ENCODE measurements at regions not wholly inside any gene's neighbourhood (a gene's known extent, or its start where the extent isn't known, plus 50 kb on each side); places are given as distances from the start of the nearest gene placed in this dataset.

DNA sequence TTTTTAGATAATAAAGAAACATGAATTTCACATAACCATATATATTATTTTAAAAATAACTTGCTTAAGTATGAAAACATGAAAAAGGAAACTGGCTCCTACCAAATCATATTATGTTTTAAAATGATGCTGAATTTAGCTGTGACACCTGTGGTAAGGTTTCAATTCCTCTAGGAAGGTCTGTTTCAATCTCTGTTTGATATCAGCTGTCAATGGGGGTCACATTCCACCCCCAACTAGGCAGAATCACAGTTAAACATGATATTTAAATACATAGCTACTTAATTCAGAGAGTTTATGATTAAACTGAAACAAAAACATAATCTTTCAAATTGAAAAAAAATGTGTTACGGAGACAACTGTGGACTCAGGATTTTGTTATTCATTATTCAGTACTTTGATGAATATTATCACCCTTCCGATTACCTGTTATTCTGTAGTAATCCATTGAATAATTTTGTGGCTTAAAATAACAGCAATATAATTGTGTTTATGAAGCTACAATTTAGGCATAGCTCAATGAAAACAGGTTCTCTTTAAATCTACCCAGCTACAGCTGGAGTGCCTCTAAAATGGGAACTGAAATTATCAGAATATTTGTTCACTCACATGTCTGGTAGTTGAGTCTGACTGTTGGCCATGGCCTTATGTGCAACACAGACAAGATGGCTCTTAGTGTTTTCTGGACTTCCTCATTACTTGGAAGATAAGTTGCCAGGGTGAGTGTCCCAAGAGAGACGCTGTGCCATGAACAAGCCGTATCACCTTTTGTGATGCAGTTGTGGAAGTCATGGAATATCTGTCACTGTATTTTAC lies 244.6 kb upstream of the ANO3 start:
- Mint-ChIP-seq H3K4me3 (no peak overlapping the region), H3K27me3 (ENCODE audit: low read depth) (no peaks in the 10 kb centered on the region), H3K36me3 (ENCODE audit: low read depth) (no peaks in the 10 kb centered on the region), H3K27ac (no peak overlapping the region), H3K4me1 (ENCODE audit: low read depth) (no peaks in the 10 kb centered on the region), H3K9me3 (peaks cover 2% of the 10 kb centered on the region)

DNA sequence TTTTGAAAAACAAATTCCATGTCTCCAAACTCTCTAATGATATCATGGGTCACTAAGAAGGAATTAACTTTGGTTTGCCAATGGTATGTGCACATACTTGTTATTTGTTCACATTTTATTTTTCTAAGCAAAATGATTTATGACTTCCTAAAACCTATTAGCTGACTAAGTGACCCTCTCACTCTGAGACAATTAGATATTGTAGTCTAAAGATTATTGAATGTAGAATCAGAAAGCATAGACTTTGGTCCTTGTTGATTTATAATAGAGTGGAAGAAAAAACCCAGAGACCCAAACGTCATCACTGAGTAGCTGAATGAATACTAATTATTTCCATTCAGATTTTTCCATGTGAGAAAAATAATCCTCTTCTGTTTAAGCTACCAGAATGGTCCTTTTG lies 243.5 kb upstream of the ANO3 start:
- no peaks in the 10 kb centered on the region for H3K4me1 Mint-ChIP-seq (ENCODE audit: low read depth)
- peaks cover 3% of the 10 kb centered on the region for H3K9me3 Mint-ChIP-seq
- no peaks in the 10 kb centered on the region for H3K36me3 Mint-ChIP-seq (ENCODE audit: low read depth)
- H3K4me3 Mint-ChIP-seq, result no peak overlapping the region
- H3K27ac Mint-ChIP-seq, result no peak overlapping the region
- no peaks in the 10 kb centered on the region for H3K27me3 Mint-ChIP-seq (ENCODE audit: low read depth)

DNA sequence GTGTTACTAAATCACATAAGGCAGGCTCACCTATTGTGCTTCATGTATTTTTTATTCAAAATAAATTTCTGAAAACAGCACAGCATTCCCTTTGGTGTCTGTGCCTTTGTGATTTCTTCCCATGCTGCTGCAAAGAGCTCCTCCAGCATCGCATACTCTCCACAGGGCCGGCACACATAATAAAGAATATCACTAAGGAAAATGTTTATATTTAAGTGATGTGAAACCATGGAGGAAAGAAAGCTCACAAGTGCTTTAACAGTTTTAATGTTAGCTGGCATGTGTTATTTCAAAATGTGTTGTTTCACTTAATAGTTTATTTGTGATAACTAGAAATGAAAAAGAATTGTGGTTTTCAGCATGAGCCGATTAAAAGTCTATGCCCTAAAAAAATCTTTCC lies 241.3 kb upstream of the ANO3 start:
- Mint-ChIP-seq H3K4me3 (no peak overlapping the region), H3K4me1 (ENCODE audit: low read depth) (no peaks in the 10 kb centered on the region), H3K27ac (no peak overlapping the region), H3K36me3 (ENCODE audit: low read depth) (no peaks in the 10 kb centered on the region), H3K27me3 (ENCODE audit: low read depth) (no peaks in the 10 kb centered on the region), H3K9me3 (peaks cover 9% of the 10 kb centered on the region)

GRCh38 chr11:26093206-26093605 lies 238.7 kb upstream of the ANO3 start:
- Mint-ChIP-seq H3K27ac (no peak overlapping the region), H3K36me3 (ENCODE audit: low read depth) (no peaks in the 10 kb centered on the region), H3K9me3 (peaks cover 9% of the 10 kb centered on the region), H3K4me3 (no peak overlapping the region), H3K27me3 (ENCODE audit: low read depth) (no peaks in the 10 kb centered on the region), H3K4me1 (ENCODE audit: low read depth) (no peaks in the 10 kb centered on the region)

DNA sequence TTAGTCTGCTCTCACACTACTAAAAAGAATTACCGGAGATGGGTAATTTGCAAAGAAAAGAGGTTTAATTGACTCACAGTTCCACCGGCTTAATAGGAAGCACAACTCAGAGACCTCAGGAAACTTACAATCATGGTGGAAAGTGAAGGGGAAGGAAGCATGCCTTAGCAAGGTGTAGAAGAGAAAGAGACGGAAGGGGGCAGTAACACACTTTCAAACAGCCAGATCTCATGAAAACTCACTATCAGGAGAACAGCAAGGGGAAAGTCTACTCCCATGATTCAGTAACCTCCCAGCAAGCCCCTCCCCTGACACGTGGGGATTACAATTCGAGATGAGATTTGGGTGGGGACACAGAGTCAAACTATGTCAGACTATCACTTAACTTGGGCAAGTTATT lies 236.6 kb upstream of the ANO3 start:
- peaks cover 9% of the 10 kb centered on the region for H3K9me3 Mint-ChIP-seq
- no peak overlapping the region for H3K27ac Mint-ChIP-seq
- H3K27me3 Mint-ChIP-seq (ENCODE audit: low read depth), result no peaks in the 10 kb centered on the region
- no peak overlapping the region for H3K4me3 Mint-ChIP-seq
- no peaks in the 10 kb centered on the region for H3K36me3 Mint-ChIP-seq (ENCODE audit: low read depth)
- H3K4me1 Mint-ChIP-seq (ENCODE audit: low read depth), result no peaks in the 10 kb centered on the region

GRCh38 chr11:26096451-26096850 lies 235.5 kb upstream of the ANO3 start:
- Mint-ChIP-seq H3K9me3 (peaks cover 13% of the 10 kb centered on the region), H3K4me1 (ENCODE audit: low read depth) (no peaks in the 10 kb centered on the region), H3K36me3 (ENCODE audit: low read depth) (no peaks in the 10 kb centered on the region), H3K27ac (no peak overlapping the region), H3K27me3 (ENCODE audit: low read depth) (no peaks in the 10 kb centered on the region), H3K4me3 (no peak overlapping the region)

- H3K27me3 Mint-ChIP-seq (ENCODE audit: low read depth), result no peaks in the 10 kb centered on the region
- no peaks in the 10 kb centered on the region for H3K4me1 Mint-ChIP-seq (ENCODE audit: low read depth)
- H3K27ac Mint-ChIP-seq, result no peak overlapping the region
- no peak overlapping the region for H3K4me3 Mint-ChIP-seq
- peaks cover 11% of the 10 kb centered on the region for H3K9me3 Mint-ChIP-seq
- H3K36me3 Mint-ChIP-seq (ENCODE audit: low read depth), result no peaks in the 10 kb centered on the region
Measured at GRCh38 chr11:26102325-26102724, 229.6 kb upstream of the ANO3 start.

DNA sequence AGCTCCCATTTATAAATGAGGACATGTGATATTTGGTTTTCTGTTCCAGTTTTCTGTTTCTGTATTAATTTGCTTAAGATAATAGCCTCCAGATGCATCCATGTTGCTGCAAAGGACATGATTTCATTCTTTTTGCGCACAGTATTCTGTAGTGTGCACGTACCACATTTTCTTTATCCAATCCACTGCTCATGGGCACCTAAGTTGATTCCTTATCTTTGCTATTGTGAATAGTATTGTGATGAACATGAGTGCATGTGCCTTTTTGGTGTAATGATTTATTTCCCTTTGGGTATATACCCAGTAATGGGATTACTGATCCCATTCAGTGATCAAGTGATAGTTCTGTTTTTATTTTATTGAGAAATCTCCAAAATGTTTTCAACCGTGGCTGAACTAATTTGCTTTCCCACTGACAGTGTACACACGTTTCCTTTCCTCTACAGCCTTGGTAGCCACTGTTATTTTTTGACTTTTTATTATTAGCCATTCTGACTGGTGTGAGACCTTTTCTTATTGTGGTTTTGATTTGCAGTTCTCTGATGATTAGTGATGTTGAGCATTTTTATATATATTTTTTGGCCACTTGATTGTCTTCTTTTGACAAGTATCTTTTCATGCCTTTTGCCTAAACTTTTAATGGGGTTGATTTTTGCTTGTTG lies 226.0 kb upstream of the ANO3 start:
- Mint-ChIP-seq H3K27me3 (ENCODE audit: low read depth) (no peaks in the 10 kb centered on the region), H3K4me3 (no peak overlapping the region), H3K9me3 (peaks cover 11% of the 10 kb centered on the region), H3K27ac (no peak overlapping the region), H3K4me1 (ENCODE audit: low read depth) (no peaks in the 10 kb centered on the region), H3K36me3 (ENCODE audit: low read depth) (no peaks in the 10 kb centered on the region)

DNA sequence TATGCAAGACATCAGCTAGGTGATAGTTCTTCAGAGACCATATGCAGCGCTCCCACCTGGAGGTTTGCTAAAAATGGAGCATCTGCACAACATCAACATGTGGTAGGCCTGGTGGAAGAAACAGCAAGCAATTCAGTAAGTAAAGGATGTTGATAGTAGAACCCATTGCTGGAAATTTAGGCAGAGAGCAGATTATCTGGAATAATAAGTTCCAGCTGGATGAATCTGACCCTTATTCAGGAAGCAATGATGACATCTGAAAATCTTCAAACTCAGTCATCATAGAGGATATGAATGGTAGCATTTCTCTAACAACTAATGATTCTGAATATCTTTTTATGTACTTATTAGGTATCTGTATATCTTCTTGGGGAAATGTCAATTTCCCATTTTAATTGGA lies 225.2 kb upstream of the ANO3 start:
- H3K4me1 Mint-ChIP-seq (ENCODE audit: low read depth), result no peaks in the 10 kb centered on the region
- H3K9me3 Mint-ChIP-seq, result peaks cover 6% of the 10 kb centered on the region
- H3K36me3 Mint-ChIP-seq (ENCODE audit: low read depth), result no peaks in the 10 kb centered on the region
- H3K4me3 Mint-ChIP-seq, result no peak overlapping the region
- H3K27ac Mint-ChIP-seq, result no peak overlapping the region
- H3K27me3 Mint-ChIP-seq (ENCODE audit: low read depth), result no peaks in the 10 kb centered on the region

GRCh38 chr11:26109658-26110368 lies 222.1 kb upstream of the ANO3 start:
- no peak overlapping the region for H3K4me3 Mint-ChIP-seq
- H3K4me1 Mint-ChIP-seq (ENCODE audit: low read depth), result no peaks in the 10 kb centered on the region
- peaks cover 8% of the 10 kb centered on the region for H3K9me3 Mint-ChIP-seq
- H3K27me3 Mint-ChIP-seq (ENCODE audit: low read depth), result no peaks in the 10 kb centered on the region
- no peaks in the 10 kb centered on the region for H3K36me3 Mint-ChIP-seq (ENCODE audit: low read depth)
- no peak overlapping the region for H3K27ac Mint-ChIP-seq

DNA sequence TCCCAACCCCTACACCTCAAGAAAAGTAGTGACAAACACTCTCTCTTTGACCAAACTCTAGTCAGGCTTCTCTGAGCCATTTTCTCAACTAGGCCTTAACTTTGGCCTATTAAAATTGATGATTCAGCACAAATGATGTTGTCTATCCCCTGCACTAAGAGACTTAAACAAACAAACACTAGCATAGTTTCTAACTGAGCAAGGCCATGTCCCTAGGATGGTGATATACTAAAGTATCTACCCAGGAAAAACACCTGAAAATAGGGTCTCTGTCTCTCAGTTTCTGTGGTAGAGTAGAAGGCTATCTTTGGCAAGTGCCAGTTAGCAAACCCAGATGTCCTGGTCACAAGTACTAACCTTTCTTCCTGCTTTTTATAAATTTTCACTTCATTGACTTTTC lies 219.7 kb upstream of the ANO3 start:
- no peak overlapping the region for H3K27ac Mint-ChIP-seq
- no peak overlapping the region for H3K4me3 Mint-ChIP-seq
- H3K27me3 Mint-ChIP-seq (ENCODE audit: low read depth), result no peaks in the 10 kb centered on the region
- no peaks in the 10 kb centered on the region for H3K4me1 Mint-ChIP-seq (ENCODE audit: low read depth)
- H3K9me3 Mint-ChIP-seq, result peaks cover 5% of the 10 kb centered on the region
- H3K36me3 Mint-ChIP-seq (ENCODE audit: low read depth), result no peaks in the 10 kb centered on the region

DNA sequence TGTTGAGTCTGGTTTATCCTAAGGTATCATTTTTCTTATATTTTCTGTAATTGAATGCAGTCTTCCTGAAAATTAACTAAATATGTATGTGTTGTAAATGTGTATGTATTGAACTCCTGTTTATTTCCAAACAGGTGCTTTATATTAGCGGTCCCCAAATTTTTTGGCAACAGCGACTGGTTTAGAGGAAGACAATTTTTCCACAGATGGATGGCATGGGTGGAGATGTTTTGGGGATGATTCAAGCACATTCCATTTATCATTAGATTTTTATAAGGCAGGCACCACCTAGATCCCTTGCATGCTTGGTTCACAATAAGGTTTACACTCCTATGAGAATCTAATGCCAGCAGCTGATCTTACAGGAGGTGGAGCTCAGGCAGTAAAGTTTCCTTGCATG lies 210.5 kb upstream of the ANO3 start:
- Mint-ChIP-seq H3K4me1 (ENCODE audit: low read depth) (no peaks in the 10 kb centered on the region), H3K36me3 (ENCODE audit: low read depth) (no peaks in the 10 kb centered on the region), H3K27ac (no peak overlapping the region), H3K9me3 (no peaks in the 10 kb centered on the region), H3K27me3 (ENCODE audit: low read depth) (no peaks in the 10 kb centered on the region), H3K4me3 (no peak overlapping the region)

GRCh38 chr11:26126741-26127140 lies 205.2 kb upstream of the ANO3 start:
- H3K27me3 Mint-ChIP-seq (ENCODE audit: low read depth), result no peaks in the 10 kb centered on the region
- H3K36me3 Mint-ChIP-seq (ENCODE audit: low read depth), result no peaks in the 10 kb centered on the region
- no peak overlapping the region for H3K4me3 Mint-ChIP-seq
- H3K4me1 Mint-ChIP-seq (ENCODE audit: low read depth), result no peaks in the 10 kb centered on the region
- H3K9me3 Mint-ChIP-seq, result peaks cover 3% of the 10 kb centered on the region
- H3K27ac Mint-ChIP-seq, result no peak overlapping the region

GRCh38 chr11:26127336-26127735 lies 204.6 kb upstream of the ANO3 start:
- H3K36me3 Mint-ChIP-seq (ENCODE audit: low read depth), result no peaks in the 10 kb centered on the region
- no peak overlapping the region for H3K27ac Mint-ChIP-seq
- H3K4me3 Mint-ChIP-seq, result no peak overlapping the region
- H3K27me3 Mint-ChIP-seq (ENCODE audit: low read depth), result no peaks in the 10 kb centered on the region
- no peaks in the 10 kb centered on the region for H3K4me1 Mint-ChIP-seq (ENCODE audit: low read depth)
- peaks cover 3% of the 10 kb centered on the region for H3K9me3 Mint-ChIP-seq

DNA sequence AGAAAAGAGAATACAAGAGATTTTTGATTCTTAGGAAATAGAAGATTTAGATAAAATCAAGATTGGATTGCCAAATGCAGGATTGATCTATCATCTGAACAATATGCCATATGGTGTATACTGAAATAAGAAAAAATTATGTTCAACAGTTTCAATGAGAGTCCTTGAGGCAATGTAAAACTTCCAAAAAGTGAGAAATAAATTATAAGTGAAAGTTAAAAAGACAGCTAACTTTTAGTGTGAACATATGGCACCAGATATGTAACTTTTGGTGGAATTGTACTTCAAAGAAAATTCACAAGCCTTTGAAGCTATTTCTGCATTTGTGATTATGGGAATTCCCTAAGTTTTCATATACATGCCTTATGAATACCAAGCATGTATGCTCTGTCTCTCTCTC lies 200.5 kb upstream of the ANO3 start:
- Mint-ChIP-seq H3K27ac (no peak overlapping the region), H3K27me3 (ENCODE audit: low read depth) (no peaks in the 10 kb centered on the region), H3K36me3 (ENCODE audit: low read depth) (no peaks in the 10 kb centered on the region), H3K9me3 (peaks cover 3% of the 10 kb centered on the region), H3K4me1 (ENCODE audit: low read depth) (no peaks in the 10 kb centered on the region), H3K4me3 (no peak overlapping the region)
